PC-3 (cell line): ENCODE measurements at regions not wholly inside any gene's neighbourhood (a gene's known extent, or its start where the extent isn't known, plus 50 kb on each side); places are given as distances from the start of the nearest gene placed in this dataset.

Experiments used
- EZH2 ChIP-seq: fragments of 300-600 bp; sonication (generic); IDR thresholded peaks from one replicate; pipeline ENCODE4 v1.6.1; 2017; ENCODE audit warnings: antibody characterized with exemption, mild to moderate bottlenecking, low read length; ENCODE audit not compliant: unreplicated experiment
- TF ChIP-seq, protein P1 (sequence below): fragments of 300-600 bp; sonication (generic); conservative IDR thresholded peaks from 2 replicates; pipeline ENCODE4 v1.5.1; 2017; ENCODE audit warnings: antibody characterized with exemption, low read depth, mild to moderate bottlenecking, low read length

DNA sequence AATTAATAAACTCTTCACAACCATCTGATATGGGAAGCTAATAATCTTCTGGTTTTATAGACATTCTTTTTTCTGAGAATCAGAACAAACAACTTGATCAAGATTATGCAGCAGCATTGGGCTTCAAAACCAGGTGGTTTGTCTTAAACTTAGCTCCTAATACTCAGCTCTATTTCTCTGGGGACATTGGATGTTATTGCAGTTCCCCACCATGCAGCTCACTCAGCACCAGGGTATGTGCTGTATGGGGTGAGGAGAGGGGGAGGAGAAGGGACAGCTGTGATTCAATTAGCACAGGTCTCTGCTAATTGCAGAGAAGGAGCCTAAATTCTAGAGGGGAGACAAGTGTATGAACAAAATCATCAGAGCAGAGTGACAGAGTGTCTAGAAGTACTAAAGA lies 210.7 kb upstream of the TNC start:
- TF ChIP-seq, protein P1, sequence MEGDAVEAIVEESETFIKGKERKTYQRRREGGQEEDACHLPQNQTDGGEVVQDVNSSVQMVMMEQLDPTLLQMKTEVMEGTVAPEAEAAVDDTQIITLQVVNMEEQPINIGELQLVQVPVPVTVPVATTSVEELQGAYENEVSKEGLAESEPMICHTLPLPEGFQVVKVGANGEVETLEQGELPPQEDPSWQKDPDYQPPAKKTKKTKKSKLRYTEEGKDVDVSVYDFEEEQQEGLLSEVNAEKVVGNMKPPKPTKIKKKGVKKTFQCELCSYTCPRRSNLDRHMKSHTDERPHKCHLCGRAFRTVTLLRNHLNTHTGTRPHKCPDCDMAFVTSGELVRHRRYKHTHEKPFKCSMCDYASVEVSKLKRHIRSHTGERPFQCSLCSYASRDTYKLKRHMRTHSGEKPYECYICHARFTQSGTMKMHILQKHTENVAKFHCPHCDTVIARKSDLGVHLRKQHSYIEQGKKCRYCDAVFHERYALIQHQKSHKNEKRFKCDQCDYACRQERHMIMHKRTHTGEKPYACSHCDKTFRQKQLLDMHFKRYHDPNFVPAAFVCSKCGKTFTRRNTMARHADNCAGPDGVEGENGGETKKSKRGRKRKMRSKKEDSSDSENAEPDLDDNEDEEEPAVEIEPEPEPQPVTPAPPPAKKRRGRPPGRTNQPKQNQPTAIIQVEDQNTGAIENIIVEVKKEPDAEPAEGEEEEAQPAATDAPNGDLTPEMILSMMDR = no peak
- no peak for TF ChIP-seq EZH2
